ENCODE measurements at regions not wholly inside any gene's neighbourhood (a gene's known extent, or its start where the extent isn't known, plus 50 kb on each side); places are given as distances from the start of the nearest gene placed in this dataset.

DNA sequence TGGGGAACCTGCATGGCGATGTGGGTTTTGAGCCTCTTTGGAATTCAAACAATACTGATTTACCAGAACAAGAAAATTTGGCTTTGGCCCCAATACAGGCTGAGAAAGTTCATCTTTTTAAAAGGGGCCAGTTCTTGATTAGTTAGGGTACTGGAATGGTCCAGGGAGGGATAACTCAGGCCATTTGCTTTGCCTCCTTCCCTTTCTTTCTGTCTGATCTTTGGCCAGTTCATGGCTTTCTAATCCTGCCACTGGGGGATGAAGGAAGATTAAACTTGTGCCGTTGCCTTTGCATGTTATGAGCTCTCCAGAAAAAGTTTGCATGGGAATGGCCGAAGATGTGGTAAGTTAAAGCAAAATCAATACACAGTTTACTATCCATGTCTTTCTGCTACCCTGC lies 78.4 kb downstream of the ADAMTS15 start:
- no peak overlapping the region for H3K27ac ChIP-seq (ENCODE audit: control insufficient read depth, insufficient read depth, low read length)
- no peak overlapping the region for H3K4me2 ChIP-seq (ENCODE audit: control insufficient read depth, extremely low read depth, insufficient read depth, low read depth, low read length)
- no peak overlapping the region for H3K9ac ChIP-seq (ENCODE audit: control insufficient read depth, extremely low read depth, insufficient read depth, low read length)
- no peak for FAIRE-seq
- no peaks in the 10 kb centered on the region for H3K27me3 ChIP-seq (ENCODE audit: control insufficient read depth, extremely low read depth, insufficient read depth, low read length)
- no peak overlapping the region for H3K4me3 ChIP-seq (ENCODE audit: control insufficient read depth in 2 of 3, extremely low read depth in 1 of 3, insufficient read depth in 2 of 3, low read depth in 1 of 3, low read length in 3 of 3)
- no peaks in the 10 kb centered on the region for H3K9me3 ChIP-seq (ENCODE audit: control insufficient read depth, low read depth, low read length)
- H2AFZ ChIP-seq (ENCODE audit: control insufficient read depth, low read length) = no peak overlapping the region
- no peaks in the 10 kb centered on the region for H4K20me1 ChIP-seq (ENCODE audit: control insufficient read depth, extremely low read depth, insufficient read depth, low read length)
- no peaks in the 10 kb centered on the region for H3K79me2 ChIP-seq (ENCODE audit: control insufficient read depth, insufficient read depth, low read length)
- dilution Hi-C loops (cut with MboI; ENCODE audit: extremely low pct_ligation_motif_present, low sequenced_read_pairs) = no loop called here
- H3K36me3 ChIP-seq (ENCODE audit: control insufficient read depth in 2 of 2, extremely low read depth in 1 of 2, insufficient read depth in 2 of 2, low read length in 2 of 2) = no peaks in the 10 kb centered on the region
- H3K9me1 ChIP-seq (ENCODE audit: control insufficient read depth, extremely low read depth, insufficient read depth, low read length) = no peaks in the 10 kb centered on the region
- no peak for DNase-seq (ENCODE audit: low read depth, low spot score)
- H3K4me1 ChIP-seq (ENCODE audit: control insufficient read depth, extremely low read depth, insufficient read depth, low read length) = peaks cover 20% of the 10 kb centered on the region
- TF ChIP-seq EZH2 (IDR thresholded peaks at IDR 0.05; ENCODE audit: low read length) = no peak
- TF ChIP-seq, protein P1, sequence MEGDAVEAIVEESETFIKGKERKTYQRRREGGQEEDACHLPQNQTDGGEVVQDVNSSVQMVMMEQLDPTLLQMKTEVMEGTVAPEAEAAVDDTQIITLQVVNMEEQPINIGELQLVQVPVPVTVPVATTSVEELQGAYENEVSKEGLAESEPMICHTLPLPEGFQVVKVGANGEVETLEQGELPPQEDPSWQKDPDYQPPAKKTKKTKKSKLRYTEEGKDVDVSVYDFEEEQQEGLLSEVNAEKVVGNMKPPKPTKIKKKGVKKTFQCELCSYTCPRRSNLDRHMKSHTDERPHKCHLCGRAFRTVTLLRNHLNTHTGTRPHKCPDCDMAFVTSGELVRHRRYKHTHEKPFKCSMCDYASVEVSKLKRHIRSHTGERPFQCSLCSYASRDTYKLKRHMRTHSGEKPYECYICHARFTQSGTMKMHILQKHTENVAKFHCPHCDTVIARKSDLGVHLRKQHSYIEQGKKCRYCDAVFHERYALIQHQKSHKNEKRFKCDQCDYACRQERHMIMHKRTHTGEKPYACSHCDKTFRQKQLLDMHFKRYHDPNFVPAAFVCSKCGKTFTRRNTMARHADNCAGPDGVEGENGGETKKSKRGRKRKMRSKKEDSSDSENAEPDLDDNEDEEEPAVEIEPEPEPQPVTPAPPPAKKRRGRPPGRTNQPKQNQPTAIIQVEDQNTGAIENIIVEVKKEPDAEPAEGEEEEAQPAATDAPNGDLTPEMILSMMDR (optimal IDR thresholded peaks at IDR 0.05 in 1 of 3, IDR thresholded peaks at IDR 0.05 in 1 of 3, conservative IDR thresholded peaks at IDR 0.05 in 1 of 3; ENCODE audit: extremely low read depth in 1 of 3, insufficient read depth in 2 of 3, low read length in 3 of 3) = no peak

DNA sequence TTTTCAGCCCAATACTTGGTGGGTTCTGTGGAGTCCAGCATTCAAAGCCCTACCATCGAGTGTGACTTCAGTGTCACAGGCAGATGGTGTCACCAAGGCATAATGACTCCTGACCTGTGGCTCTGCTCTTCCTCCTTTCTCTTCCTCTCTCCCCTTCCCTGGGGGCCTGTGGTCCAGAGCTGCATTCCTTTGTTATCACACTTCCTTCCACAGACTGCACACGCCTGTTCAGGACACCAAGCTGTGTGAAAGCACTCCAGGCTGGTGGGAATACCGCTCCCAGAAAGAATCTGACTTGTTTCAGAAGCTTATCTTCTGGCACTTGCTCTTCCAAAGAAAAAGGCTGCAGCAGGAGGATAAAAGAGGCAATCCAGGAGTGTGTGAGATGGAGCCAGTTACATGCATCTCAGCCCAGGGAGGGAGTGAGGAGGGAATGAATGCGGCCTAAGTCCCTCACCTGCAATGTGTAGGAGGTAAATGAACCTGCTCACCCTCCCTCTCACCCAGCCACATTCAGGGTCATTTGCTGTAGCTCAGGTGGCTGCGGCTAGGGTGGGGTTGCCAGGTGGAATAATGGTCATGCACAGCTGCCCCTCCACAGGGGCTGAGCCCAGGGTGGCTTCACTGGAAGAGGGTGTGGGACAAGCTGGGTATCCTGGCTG lies 79.3 kb downstream of the ADAMTS15 start:
- no peak for TF ChIP-seq EZH2 (IDR thresholded peaks at IDR 0.05; ENCODE audit: low read length)
- TF ChIP-seq, protein P1 (optimal IDR thresholded peaks at IDR 0.05 in 1 of 3, IDR thresholded peaks at IDR 0.05 in 1 of 3, conservative IDR thresholded peaks at IDR 0.05 in 1 of 3; ENCODE audit: extremely low read depth in 1 of 3, insufficient read depth in 2 of 3, low read length in 3 of 3) = no peak
- no peak for DNase-seq (ENCODE audit: low read depth, low spot score)
- H3K9me1 ChIP-seq (ENCODE audit: control insufficient read depth, extremely low read depth, insufficient read depth, low read length) = no peaks in the 10 kb centered on the region
- peak; percentile 75 for FAIRE-seq
- H3K9ac ChIP-seq (ENCODE audit: control insufficient read depth, extremely low read depth, insufficient read depth, low read length) = no peak overlapping the region
- H3K4me2 ChIP-seq (ENCODE audit: control insufficient read depth, extremely low read depth, insufficient read depth, low read depth, low read length) = peak overlapping the region; percentile 9
- H3K4me3 ChIP-seq (ENCODE audit: control insufficient read depth in 2 of 3, extremely low read depth in 1 of 3, insufficient read depth in 2 of 3, low read depth in 1 of 3, low read length in 3 of 3) = no peak overlapping the region
- no peaks in the 10 kb centered on the region for H3K27me3 ChIP-seq (ENCODE audit: control insufficient read depth, extremely low read depth, insufficient read depth, low read length)
- no peak overlapping the region for H2AFZ ChIP-seq (ENCODE audit: control insufficient read depth, low read length)
- H3K36me3 ChIP-seq (ENCODE audit: control insufficient read depth in 2 of 2, extremely low read depth in 1 of 2, insufficient read depth in 2 of 2, low read length in 2 of 2) = no peaks in the 10 kb centered on the region
- H3K79me2 ChIP-seq (ENCODE audit: control insufficient read depth, insufficient read depth, low read length) = no peaks in the 10 kb centered on the region
- dilution Hi-C loops (cut with MboI; ENCODE audit: extremely low pct_ligation_motif_present, low sequenced_read_pairs) = no loop called here
- H3K9me3 ChIP-seq (ENCODE audit: control insufficient read depth, low read depth, low read length) = no peaks in the 10 kb centered on the region
- peaks cover 20% of the 10 kb centered on the region for H3K4me1 ChIP-seq (ENCODE audit: control insufficient read depth, extremely low read depth, insufficient read depth, low read length)
- H4K20me1 ChIP-seq (ENCODE audit: control insufficient read depth, extremely low read depth, insufficient read depth, low read length) = no peaks in the 10 kb centered on the region
- H3K27ac ChIP-seq (ENCODE audit: control insufficient read depth, insufficient read depth, low read length) = no peak overlapping the region
